Ovary (tissue), 3 donors: ENCODE measurements at regions not wholly inside any gene's neighbourhood (a gene's known extent, or its start where the extent isn't known, plus 50 kb on each side); places are given as distances from the start of the nearest gene placed in this dataset.

Experiments
- EP300 ChIP-seq: sonication (generic); formaldehyde crosslinking; IDR thresholded peaks from one replicate; pipeline ENCODE4 v1.6.1; 2017; ENCODE audit warnings: antibody characterized with exemption
- POLR2A ChIP-seq: fragments of 450-650 bp; IDR thresholded peaks from one replicate; pipeline ENCODE4 v1.6.1; 2017; ENCODE audit warnings: antibody characterized with exemption, mild to moderate bottlenecking, moderate library complexity
- TF ChIP-seq, protein P1 (sequence below), 3 donors: fragments of 450-650 bp in 2 of 3; fragments of 200-600 bp in 1 of 3; IDR thresholded peaks; one replicate each; pipeline versions ENCODE4 v1.5.1 to v1.8.0; 2016 to 2022; ENCODE audit warnings: antibody characterized with exemption in 3 of 3, mild to moderate bottlenecking in 1 of 3
- donor health status: DM: no; HTN: no; CAD: no.

DNA sequence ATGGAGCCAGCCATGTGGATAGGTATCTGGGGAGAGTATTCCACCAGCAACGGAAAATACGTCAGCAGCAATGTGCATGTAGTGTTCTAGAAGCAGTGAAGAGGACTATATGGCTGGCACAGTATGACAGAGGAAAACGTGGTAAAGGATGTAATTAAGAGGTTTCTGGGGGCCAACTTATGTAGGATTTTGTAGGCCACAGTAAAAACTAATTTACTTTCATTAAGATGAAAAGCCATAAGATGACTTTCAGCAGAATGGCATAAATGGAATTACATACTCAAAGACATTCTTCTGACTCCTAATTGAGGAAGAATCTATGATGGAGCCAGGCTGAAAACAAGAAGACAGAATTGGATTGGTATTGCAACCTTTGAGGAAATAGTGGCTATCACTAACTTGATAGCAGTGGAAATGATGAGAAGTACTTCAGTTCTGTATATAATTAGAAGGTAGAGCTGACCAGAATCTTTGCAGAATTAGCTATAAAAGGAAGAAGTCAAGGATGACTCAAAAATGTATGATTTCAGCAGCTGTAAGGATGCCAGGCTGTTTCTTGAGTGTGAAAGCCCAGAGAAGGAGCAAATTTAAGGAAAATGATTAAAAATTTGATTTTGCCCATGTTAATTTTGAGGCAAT is 156.7 kb downstream of the MBL2 start:
- no peak for TF ChIP-seq POLR2A
- TF ChIP-seq, protein P1, sequence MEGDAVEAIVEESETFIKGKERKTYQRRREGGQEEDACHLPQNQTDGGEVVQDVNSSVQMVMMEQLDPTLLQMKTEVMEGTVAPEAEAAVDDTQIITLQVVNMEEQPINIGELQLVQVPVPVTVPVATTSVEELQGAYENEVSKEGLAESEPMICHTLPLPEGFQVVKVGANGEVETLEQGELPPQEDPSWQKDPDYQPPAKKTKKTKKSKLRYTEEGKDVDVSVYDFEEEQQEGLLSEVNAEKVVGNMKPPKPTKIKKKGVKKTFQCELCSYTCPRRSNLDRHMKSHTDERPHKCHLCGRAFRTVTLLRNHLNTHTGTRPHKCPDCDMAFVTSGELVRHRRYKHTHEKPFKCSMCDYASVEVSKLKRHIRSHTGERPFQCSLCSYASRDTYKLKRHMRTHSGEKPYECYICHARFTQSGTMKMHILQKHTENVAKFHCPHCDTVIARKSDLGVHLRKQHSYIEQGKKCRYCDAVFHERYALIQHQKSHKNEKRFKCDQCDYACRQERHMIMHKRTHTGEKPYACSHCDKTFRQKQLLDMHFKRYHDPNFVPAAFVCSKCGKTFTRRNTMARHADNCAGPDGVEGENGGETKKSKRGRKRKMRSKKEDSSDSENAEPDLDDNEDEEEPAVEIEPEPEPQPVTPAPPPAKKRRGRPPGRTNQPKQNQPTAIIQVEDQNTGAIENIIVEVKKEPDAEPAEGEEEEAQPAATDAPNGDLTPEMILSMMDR (IDR thresholded peaks at IDR 0.05) = no peak
- TF ChIP-seq EP300 = no peak
